HCT116 (cell line): ENCODE measurements at regions not wholly inside any gene's neighbourhood (a gene's known extent, or its start where the extent isn't known, plus 50 kb on each side); places are given as distances from the start of the nearest gene placed in this dataset.
"Not testable (repeated sequence)": the region's sequence is repeated elsewhere in the genome, so short reads cannot be mapped to it uniquely, and the experiment has no call there.

Experiments used
- ATAC-seq: fragments of 200-7000 bp; cut with Tn5 transposase; 2 replicates; pipeline ENCODE4 v1.9.1; 2020; ENCODE audit warnings: mild to moderate bottlenecking, moderate library complexity
- BruUV-seq: library from RNA; stranded (reverse); fragments of 400-500 nt; replicated peaks from 2 replicates; lab custom pipeline; 2021; lab: Mats Ljungman, UMichigan
- CTCF ChIA-PET: fragments of 300-600 bp; sonication (Branson Sonifier 250); formaldehyde crosslinking; loops from one replicate; lab custom pipeline; 2021; ENCODE audit warnings: antibody characterized with exemption; lab: Charles Lee
- POLR2A ChIA-PET: fragments of 300-600, 350-600 bp; sonication (Branson Sonifier 250); formaldehyde crosslinking; loops from one replicate; lab custom pipeline; 2021; ENCODE audit warnings: antibody characterized with exemption; lab: Charles Lee
- RAD21 ChIA-PET, 2 experiments: fragments of 300-600 bp; sonication (Branson Sonifier 250); formaldehyde crosslinking; loops; one replicate each; lab custom pipeline; 2023; ENCODE audit warnings: low total read pairs in 2 of 2; ENCODE audit not compliant: uncharacterized antibody in 2 of 2, unreplicated experiment in 2 of 2, low non-redundant PET in 1 of 2; lab: Charles Lee
- DNase-seq: peaks from one replicate; pipeline ENCODE4 v3.0.0-alpha.2; 2010; ENCODE audit warnings: low read depth, low spot score
- H2AFZ ChIP-seq: fragments of 200-600 bp; shearing (Covaris generic), sonication (generic); 2 replicates; pipeline ENCODE4 v1.6.1; 2017; ENCODE audit warnings: low read depth, mixed run types, mixed read lengths, antibody characterized with exemption, low read length; ENCODE audit not compliant: poor library complexity, severe bottlenecking
- H3K27ac ChIP-seq: 2 replicates; pipeline ENCODE4 v1.5.1; 2012; ENCODE audit warnings: low read depth, low read length
- H3K27me3 ChIP-seq: fragments of 200-600 bp; sonication (generic); 2 replicates; pipeline ENCODE4 v1.6.1; 2016; ENCODE audit warnings: mixed run types, low read length, mixed read lengths; ENCODE audit not compliant: insufficient read depth
- H3K36me3 ChIP-seq, 2 experiments: fragments of 200-500 bp in 1 of 2; fragments of 200-600 bp in 1 of 2; sonication (Bioruptor generic) in 1 of 2; sonication (generic) in 1 of 2; 2 replicates each; pipeline versions ENCODE4 v1.5.1 to v1.6.1; 2014 to 2016; ENCODE audit warnings: low read length in 2 of 2, inconsistent platforms in 1 of 2, mixed read lengths in 1 of 2, mixed run types in 1 of 2; ENCODE audit not compliant: insufficient read depth in 2 of 2, control insufficient read depth in 1 of 2
- H3K4me1 ChIP-seq, 2 experiments: fragments of 200-600 bp in 1 of 2; sonication (generic) in 1 of 2; 2 replicates each; pipeline versions ENCODE4 v1.5.1 to v1.6.1; 2012 to 2017; ENCODE audit warnings: low read length in 2 of 2, inconsistent platforms in 1 of 2, mild to moderate bottlenecking in 1 of 2, mixed read lengths in 1 of 2, mixed run types in 1 of 2, moderate library complexity in 1 of 2; ENCODE audit not compliant: insufficient read depth in 2 of 2, control insufficient read depth in 1 of 2
- H3K4me2 ChIP-seq: fragments of 200-600 bp; sonication (generic); 2 replicates; pipeline ENCODE4 v1.6.1; 2017; ENCODE audit warnings: mixed run types, low read length, mixed read lengths
- H3K4me3 ChIP-seq, 2 experiments: fragments of 200-600 bp in 1 of 2; sonication (generic) in 1 of 2; replicated peaks in 1 of 2; 2 replicates each; pipeline ENCODE4 v1.5.1; 2011 to 2016; ENCODE audit warnings: low read length in 2 of 2, control low read depth in 1 of 2, low read depth in 1 of 2, mild to moderate bottlenecking in 1 of 2, mixed read lengths in 1 of 2, mixed run types in 1 of 2
- H3K79me2 ChIP-seq: fragments of 200-600 bp; sonication (generic); 2 replicates; pipeline ENCODE4 v1.6.1; 2017; ENCODE audit warnings: mild to moderate bottlenecking, mixed run types, low read length, moderate library complexity, mixed read lengths; ENCODE audit not compliant: insufficient read depth
- H3K9ac ChIP-seq: fragments of 200-600 bp; sonication (generic); 2 replicates; pipeline ENCODE4 v1.6.1; 2016; ENCODE audit warnings: low read length, mixed read lengths
- H3K9me2 ChIP-seq: fragments of 200-600 bp; sonication (generic), shearing (Covaris generic); 2 replicates; pipeline ENCODE4 v1.6.1; 2017; ENCODE audit warnings: mixed run types, mild to moderate bottlenecking, moderate library complexity; ENCODE audit not compliant: insufficient read depth
- H3K9me3 ChIP-seq, 2 experiments: fragments of 200-500 bp in 1 of 2; fragments of 200-600 bp in 1 of 2; sonication (Bioruptor generic) in 1 of 2; sonication (generic) in 1 of 2; 2 replicates each; pipeline ENCODE4 v1.6.1; 2014 to 2017; ENCODE audit warnings: low read length in 2 of 2, mixed read lengths in 2 of 2, inconsistent platforms in 1 of 2, low read depth in 1 of 2, mild to moderate bottlenecking in 1 of 2, mixed run types in 1 of 2, moderate library complexity in 1 of 2; ENCODE audit not compliant: control insufficient read depth in 1 of 2, insufficient read depth in 1 of 2
- H4K20me1 ChIP-seq: fragments of 200-600 bp; sonication (generic), shearing (Covaris generic); 2 replicates; pipeline ENCODE4 v1.6.1; 2017; ENCODE audit warnings: mixed run types, mild to moderate bottlenecking, moderate library complexity; ENCODE audit not compliant: insufficient read depth
- ATF3 ChIP-seq: IDR thresholded peaks from 2 replicates; pipeline ENCODE4 v1.6.1; 2012
- CBX3 ChIP-seq: IDR thresholded peaks from 2 replicates; pipeline ENCODE4 v1.6.1; 2012; ENCODE audit warnings: low read depth
- EGR1 ChIP-seq: IDR thresholded peaks from 2 replicates; pipeline ENCODE4 v1.6.1; 2012; ENCODE audit warnings: low read depth
- EZH2 ChIP-seq: fragments of 200-600 bp; sonication (generic); IDR thresholded peaks from 2 replicates; pipeline ENCODE4 v1.6.1; 2017; ENCODE audit warnings: antibody characterized with exemption, mixed run types
- JUND ChIP-seq: IDR thresholded peaks from 2 replicates; pipeline ENCODE4 v1.6.1; 2012
- POLR2AphosphoS5 ChIP-seq: IDR thresholded peaks from 2 replicates; pipeline ENCODE4 v1.6.1; 2011; ENCODE audit warnings: mild to moderate bottlenecking, low read depth, low read length, moderate library complexity
- RAD21 ChIP-seq: IDR thresholded peaks from 2 replicates; pipeline ENCODE4 v1.6.1; 2012; ENCODE audit warnings: low read depth, mild to moderate bottlenecking
- SRF ChIP-seq: IDR thresholded peaks from 2 replicates; pipeline ENCODE4 v1.6.1; 2012; ENCODE audit warnings: low read depth
- YY1 ChIP-seq: IDR thresholded peaks from 2 replicates; pipeline ENCODE4 v1.6.1; 2011; ENCODE audit warnings: low read length, low read depth, moderate library complexity, mild to moderate bottlenecking; ENCODE audit not compliant: insufficient replicate concordance; ENCODE audit errors: extremely low read depth
- intact Hi-C: fragments of 100-400 bp; cut with micrococcal nuclease; formaldehyde crosslinking; loops from 2 replicates; pipeline ENCODE4 v1.10.0; 2022

GRCh38 chr2:226536410-226536809 is 263.2 kb downstream of the IRS1 start:
- RAD21 ChIA-PET, result no interaction called here

GRCh38 chr2:226532976-226533375 is 266.6 kb downstream of the IRS1 start:
- H4K20me1 ChIP-seq, H3K27ac ChIP-seq, H3K9me3 ChIP-seq, H3K9me2 ChIP-seq, H3K9ac ChIP-seq, ATAC-seq, RAD21 ChIA-PET, intact Hi-C loops, BruUV-seq, H3K36me3 ChIP-seq, H3K4me2 ChIP-seq, POLR2A ChIA-PET, H3K4me3 ChIP-seq, DNase-seq, H2AFZ ChIP-seq, H3K79me2 ChIP-seq, CTCF ChIA-PET, H3K4me1 ChIP-seq, H3K27me3 ChIP-seq: not testable (repeated sequence)

More at GRCh38 chr2:226536410-226536809, 263.2 kb downstream of the IRS1 start:
- ChIA-PET POLR2A (no interaction called here), CTCF (no interaction called here)
- H3K9ac ChIP-seq, result no peak overlapping the region
- intact Hi-C loops, result no loop called here
- H3K36me3 ChIP-seq, result no peaks in the 10 kb centered on the region
- H3K4me1 ChIP-seq, result peaks cover 0 to 3% of the 10 kb centered on the region in 2 experiments; a peak in 1 of 4 replicates
- H3K9me3 ChIP-seq, result peaks cover 0 to 1% of the 10 kb centered on the region in 2 experiments; a peak in 1 of 4 replicates
- H3K4me2 ChIP-seq, result no peak overlapping the region
- no peak overlapping the region for H2AFZ ChIP-seq
- no peak for TF ChIP-seq ATF3
- TF ChIP-seq YY1, result no peak
- TF ChIP-seq SRF, result no peak
- no peak for TF ChIP-seq EZH2
- no peak for TF ChIP-seq POLR2AphosphoS5
- no peak for TF ChIP-seq RAD21
- TF ChIP-seq EGR1, result no peak
- TF ChIP-seq JUND, result no peak
- TF ChIP-seq CBX3, result no peak
- no TSS peak for BruUV-seq
- H4K20me1 ChIP-seq, result no peaks in the 10 kb centered on the region
- H3K27ac ChIP-seq, result no peak overlapping the region
- DNase-seq (no peak), ATAC-seq (no peak)
- no peaks in the 10 kb centered on the region for H3K79me2 ChIP-seq
- no peaks in the 10 kb centered on the region for H3K27me3 ChIP-seq
- no peaks in the 10 kb centered on the region for H3K9me2 ChIP-seq
- no peak overlapping the region for H3K4me3 ChIP-seq
